ENCODE measurements at regions not wholly inside any gene's neighbourhood (a gene's known extent, or its start where the extent isn't known, plus 50 kb on each side); places are given as distances from the start of the nearest gene placed in this dataset.

DNA sequence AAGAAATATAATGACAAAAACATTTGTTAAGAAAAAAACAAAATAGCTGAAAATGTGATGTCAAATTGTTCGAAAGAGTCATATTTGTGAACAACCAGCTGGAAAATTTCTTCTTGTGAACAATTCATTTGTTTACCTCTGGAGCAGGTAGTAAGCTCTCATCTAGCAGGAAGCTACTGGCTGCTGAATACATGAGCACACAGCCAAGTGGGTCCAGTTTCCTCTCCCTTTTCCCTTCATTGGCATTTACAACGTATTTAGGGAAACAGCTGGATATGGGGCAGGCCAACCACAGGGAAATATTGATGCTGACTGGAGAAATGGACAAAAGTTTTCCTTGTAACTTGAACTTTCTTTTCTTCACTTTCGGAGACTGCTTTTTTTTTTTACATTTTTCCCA is 1354.7 kb upstream of the EPHA6 start:
- Histone ChIP-seq H3K4me1 (ENCODE audit: insufficient read depth, low read length, poor library complexity, severe bottlenecking) (no peaks in the 10 kb centered on the region), H3K27ac (ENCODE audit: low read depth, low read length, poor library complexity, severe bottlenecking) (no peak overlapping the region), H3K27me3 (replicated peaks; ENCODE audit: insufficient read depth, low read depth, low read length, poor library complexity) (no peaks in the 10 kb centered on the region), H3K9me3 (ENCODE audit: low read depth, low read length, poor library complexity, severe bottlenecking) (peaks cover 16% of the 10 kb centered on the region), H3K4me3 (ENCODE audit: low read depth, low read length, poor library complexity, severe bottlenecking) (no peak overlapping the region), H3K36me3 (ENCODE audit: insufficient read depth, low read length, poor library complexity, severe bottlenecking) (no peaks in the 10 kb centered on the region)
- POLR2A ChIA-PET (ENCODE audit: low non-redundant PET) = no interaction called here
- no peak for DNase-seq (ENCODE audit: low spot score)
- no peak for TF ChIP-seq EZH2 (IDR thresholded peaks at IDR 0.05; ENCODE audit: borderline replicate concordance, low read depth, low read length, poor library complexity, severe bottlenecking)
- TF ChIP-seq, protein P1, sequence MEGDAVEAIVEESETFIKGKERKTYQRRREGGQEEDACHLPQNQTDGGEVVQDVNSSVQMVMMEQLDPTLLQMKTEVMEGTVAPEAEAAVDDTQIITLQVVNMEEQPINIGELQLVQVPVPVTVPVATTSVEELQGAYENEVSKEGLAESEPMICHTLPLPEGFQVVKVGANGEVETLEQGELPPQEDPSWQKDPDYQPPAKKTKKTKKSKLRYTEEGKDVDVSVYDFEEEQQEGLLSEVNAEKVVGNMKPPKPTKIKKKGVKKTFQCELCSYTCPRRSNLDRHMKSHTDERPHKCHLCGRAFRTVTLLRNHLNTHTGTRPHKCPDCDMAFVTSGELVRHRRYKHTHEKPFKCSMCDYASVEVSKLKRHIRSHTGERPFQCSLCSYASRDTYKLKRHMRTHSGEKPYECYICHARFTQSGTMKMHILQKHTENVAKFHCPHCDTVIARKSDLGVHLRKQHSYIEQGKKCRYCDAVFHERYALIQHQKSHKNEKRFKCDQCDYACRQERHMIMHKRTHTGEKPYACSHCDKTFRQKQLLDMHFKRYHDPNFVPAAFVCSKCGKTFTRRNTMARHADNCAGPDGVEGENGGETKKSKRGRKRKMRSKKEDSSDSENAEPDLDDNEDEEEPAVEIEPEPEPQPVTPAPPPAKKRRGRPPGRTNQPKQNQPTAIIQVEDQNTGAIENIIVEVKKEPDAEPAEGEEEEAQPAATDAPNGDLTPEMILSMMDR (conservative IDR thresholded peaks at IDR 0.05; ENCODE audit: low read depth, low read length) = no peak
- BruUV-seq (replicated peaks) = no TSS peak
- CTCF ChIA-PET = no interaction called here
- intact Hi-C loops (cut with micrococcal nuclease; ENCODE audit: unreplicated experiment) = no loop called here

DNA sequence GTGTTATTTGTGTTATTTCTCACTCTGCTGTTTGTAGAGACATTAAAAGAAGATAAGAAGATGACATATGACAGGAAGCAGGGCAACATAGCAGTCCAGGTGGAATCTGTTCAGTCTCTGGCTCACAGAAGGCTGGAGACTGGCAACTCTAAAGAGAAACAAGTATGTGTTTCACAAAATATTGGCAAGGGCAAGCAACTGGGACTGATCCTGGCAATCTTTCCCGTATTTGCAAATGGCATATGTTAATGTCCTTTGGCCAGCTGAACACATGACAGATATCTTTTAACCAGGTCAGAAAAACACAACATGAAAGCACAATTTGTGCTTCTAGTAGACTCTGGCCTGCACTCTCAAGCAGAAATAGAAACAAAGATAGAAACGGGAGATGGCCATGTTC is 1354.1 kb upstream of the EPHA6 start:
- H3K27me3 ChIP-seq (replicated peaks; ENCODE audit: insufficient read depth, low read depth, low read length, poor library complexity) = no peaks in the 10 kb centered on the region
- no peak overlapping the region for H3K27ac ChIP-seq (ENCODE audit: low read depth, low read length, poor library complexity, severe bottlenecking)
- no peak for DNase-seq (ENCODE audit: low spot score)
- H3K4me1 ChIP-seq (ENCODE audit: insufficient read depth, low read length, poor library complexity, severe bottlenecking) = no peaks in the 10 kb centered on the region
- H3K9me3 ChIP-seq (ENCODE audit: low read depth, low read length, poor library complexity, severe bottlenecking) = peaks cover 16% of the 10 kb centered on the region
- TF ChIP-seq EZH2 (IDR thresholded peaks at IDR 0.05; ENCODE audit: borderline replicate concordance, low read depth, low read length, poor library complexity, severe bottlenecking) = no peak
- TF ChIP-seq, protein P1 (conservative IDR thresholded peaks at IDR 0.05; ENCODE audit: low read depth, low read length) = no peak
- ChIA-PET CTCF (no interaction called here), POLR2A (ENCODE audit: low non-redundant PET) (no interaction called here)
- no peak overlapping the region for H3K4me3 ChIP-seq (ENCODE audit: low read depth, low read length, poor library complexity, severe bottlenecking)
- intact Hi-C loops (cut with micrococcal nuclease; ENCODE audit: unreplicated experiment) = no loop called here
- BruUV-seq (replicated peaks) = no TSS peak
- H3K36me3 ChIP-seq (ENCODE audit: insufficient read depth, low read length, poor library complexity, severe bottlenecking) = no peaks in the 10 kb centered on the region

DNA sequence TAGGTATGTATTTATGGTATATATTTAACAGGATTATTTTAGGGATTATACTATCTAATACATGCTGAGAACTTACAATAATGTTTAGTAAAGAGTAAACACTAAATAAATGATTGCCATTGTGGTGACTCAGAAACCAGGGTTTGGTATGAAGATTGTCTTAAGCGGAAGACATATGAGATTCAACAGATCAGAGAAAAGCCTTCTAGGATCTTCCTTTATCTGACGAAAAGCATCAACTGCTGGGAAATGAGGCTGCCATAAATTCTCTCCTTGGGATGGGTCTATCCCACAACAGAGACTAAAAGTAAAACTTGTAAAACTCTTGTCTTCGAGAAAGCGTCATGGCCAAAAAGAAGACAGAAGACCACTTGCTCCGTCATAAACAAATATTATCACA is 1352.2 kb upstream of the EPHA6 start:
- DNase-seq (ENCODE audit: low spot score) = no peak
- Histone ChIP-seq H3K4me1 (ENCODE audit: insufficient read depth, low read length, poor library complexity, severe bottlenecking) (no peaks in the 10 kb centered on the region), H3K9me3 (ENCODE audit: low read depth, low read length, poor library complexity, severe bottlenecking) (peaks cover 5% of the 10 kb centered on the region), H3K36me3 (ENCODE audit: insufficient read depth, low read length, poor library complexity, severe bottlenecking) (no peaks in the 10 kb centered on the region), H3K4me3 (ENCODE audit: low read depth, low read length, poor library complexity, severe bottlenecking) (no peak overlapping the region), H3K27ac (ENCODE audit: low read depth, low read length, poor library complexity, severe bottlenecking) (no peak overlapping the region), H3K27me3 (replicated peaks; ENCODE audit: insufficient read depth, low read depth, low read length, poor library complexity) (no peaks in the 10 kb centered on the region)
- CTCF ChIA-PET = no interaction called here
- no peak for TF ChIP-seq EZH2 (IDR thresholded peaks at IDR 0.05; ENCODE audit: borderline replicate concordance, low read depth, low read length, poor library complexity, severe bottlenecking)
- TF ChIP-seq, protein P1 (conservative IDR thresholded peaks at IDR 0.05; ENCODE audit: low read depth, low read length) = no peak
- BruUV-seq (replicated peaks) = no TSS peak
- POLR2A ChIA-PET (ENCODE audit: low non-redundant PET) = no interaction called here
- intact Hi-C loops (cut with micrococcal nuclease; ENCODE audit: unreplicated experiment) = no loop called here

Measured in A673 (cell line).